ENCODE measurements at regions not wholly inside any gene's neighbourhood (a gene's known extent, or its start where the extent isn't known, plus 50 kb on each side); places are given as distances from the start of the nearest gene placed in this dataset.

- no peaks in the 10 kb centered on the region for H3K27me3 ChIP-seq
- no peak for TF ChIP-seq CTCF (IDR thresholded peaks at IDR 0.05)
- no peaks in the 10 kb centered on the region for H3K36me3 ChIP-seq
- H3K4me3 ChIP-seq (ENCODE audit: low read depth in 1 of 2, low read length in 1 of 2), result no peak overlapping the region
- H3K9me3 ChIP-seq, result peaks cover 5% of the 10 kb centered on the region
- no peak overlapping the region for H3K27ac ChIP-seq
- H3K4me1 ChIP-seq (ENCODE audit: control insufficient read depth in 1 of 2, insufficient read depth in 1 of 2, low read depth in 1 of 2, low read length in 1 of 2), result no peaks in the 10 kb centered on the region
These were observed 507.2 kb upstream of the SLC10A2 start for GRCh38 chr13:103573446-103573845.

GRCh38 chr13:103568314-103568713 is 502.1 kb upstream of the SLC10A2 start:
- peaks cover 3% of the 10 kb centered on the region for H3K9me3 ChIP-seq
- H3K27me3 ChIP-seq, result no peaks in the 10 kb centered on the region
- TF ChIP-seq CTCF (IDR thresholded peaks at IDR 0.05), result no peak
- H3K36me3 ChIP-seq, result no peaks in the 10 kb centered on the region
- no peak overlapping the region for H3K4me3 ChIP-seq (ENCODE audit: low read depth in 1 of 2, low read length in 1 of 2)
- no peaks in the 10 kb centered on the region for H3K4me1 ChIP-seq (ENCODE audit: control insufficient read depth in 1 of 2, insufficient read depth in 1 of 2, low read depth in 1 of 2, low read length in 1 of 2)
- H3K27ac ChIP-seq, result no peak overlapping the region

GRCh38 chr13:103557878-103558277 is 491.7 kb upstream of the SLC10A2 start:
- no peaks in the 10 kb centered on the region for H3K4me1 ChIP-seq (ENCODE audit: control insufficient read depth in 1 of 2, insufficient read depth in 1 of 2, low read depth in 1 of 2, low read length in 1 of 2)
- H3K27me3 ChIP-seq, result no peaks in the 10 kb centered on the region
- H3K36me3 ChIP-seq, result no peaks in the 10 kb centered on the region
- no peak overlapping the region for H3K27ac ChIP-seq
- no peaks in the 10 kb centered on the region for H3K9me3 ChIP-seq
- no peak for TF ChIP-seq CTCF (IDR thresholded peaks at IDR 0.05)
- H3K4me3 ChIP-seq (ENCODE audit: low read depth in 1 of 2, low read length in 1 of 2), result no peak overlapping the region

GRCh38 chr13:103556681-103557080 is 490.5 kb upstream of the SLC10A2 start:
- Histone ChIP-seq H3K27me3 (no peaks in the 10 kb centered on the region), H3K36me3 (no peaks in the 10 kb centered on the region), H3K4me1 (ENCODE audit: control insufficient read depth in 1 of 2, insufficient read depth in 1 of 2, low read depth in 1 of 2, low read length in 1 of 2) (no peaks in the 10 kb centered on the region), H3K9me3 (no peaks in the 10 kb centered on the region), H3K27ac (no peak overlapping the region), H3K4me3 (ENCODE audit: low read depth in 1 of 2, low read length in 1 of 2) (no peak overlapping the region)
- TF ChIP-seq CTCF (IDR thresholded peaks at IDR 0.05), result no peak

GRCh38 chr13:103547914-103548313 is 481.7 kb upstream of the SLC10A2 start:
- Histone ChIP-seq H3K4me3 (ENCODE audit: low read depth in 1 of 2, low read length in 1 of 2) (no peak overlapping the region), H3K4me1 (ENCODE audit: control insufficient read depth in 1 of 2, insufficient read depth in 1 of 2, low read depth in 1 of 2, low read length in 1 of 2) (no peaks in the 10 kb centered on the region), H3K27me3 (no peaks in the 10 kb centered on the region), H3K27ac (no peak overlapping the region), H3K36me3 (no peaks in the 10 kb centered on the region), H3K9me3 (no peaks in the 10 kb centered on the region)
- TF ChIP-seq CTCF (IDR thresholded peaks at IDR 0.05), result no peak

GRCh38 chr13:103546271-103546670 is 480.1 kb upstream of the SLC10A2 start:
- Histone ChIP-seq H3K27me3 (no peaks in the 10 kb centered on the region), H3K9me3 (no peaks in the 10 kb centered on the region), H3K4me1 (ENCODE audit: control insufficient read depth in 1 of 2, insufficient read depth in 1 of 2, low read depth in 1 of 2, low read length in 1 of 2) (no peaks in the 10 kb centered on the region), H3K27ac (no peak overlapping the region), H3K4me3 (ENCODE audit: low read depth in 1 of 2, low read length in 1 of 2) (no peak overlapping the region), H3K36me3 (no peaks in the 10 kb centered on the region)
- TF ChIP-seq CTCF (IDR thresholded peaks at IDR 0.05), result no peak

All from neutrophil (primary cell).